SU-DHL-6 (cell line): ENCODE measurements at regions not wholly inside any gene's neighbourhood (a gene's known extent, or its start where the extent isn't known, plus 50 kb on each side); places are given as distances from the start of the nearest gene placed in this dataset.

Experiments used
- EZH2phosphoT487 ChIP-seq: fragments of 200-600 bp; sonication (generic), shearing (Covaris generic); conservative IDR thresholded peaks from 2 replicates; pipeline ENCODE4 v1.6.1; 2018; ENCODE audit warnings: mild to moderate bottlenecking, antibody characterized with exemption, low read length, moderate library complexity, mixed read lengths
- TF ChIP-seq, protein P1 (sequence below): fragments of 200-600 bp; sonication (generic); IDR thresholded peaks from one replicate; pipeline ENCODE4 v1.5.1; 2017; ENCODE audit warnings: antibody characterized with exemption, mild to moderate bottlenecking, low read length, moderate library complexity; ENCODE audit not compliant: insufficient read depth, poor library complexity, severe bottlenecking

DNA sequence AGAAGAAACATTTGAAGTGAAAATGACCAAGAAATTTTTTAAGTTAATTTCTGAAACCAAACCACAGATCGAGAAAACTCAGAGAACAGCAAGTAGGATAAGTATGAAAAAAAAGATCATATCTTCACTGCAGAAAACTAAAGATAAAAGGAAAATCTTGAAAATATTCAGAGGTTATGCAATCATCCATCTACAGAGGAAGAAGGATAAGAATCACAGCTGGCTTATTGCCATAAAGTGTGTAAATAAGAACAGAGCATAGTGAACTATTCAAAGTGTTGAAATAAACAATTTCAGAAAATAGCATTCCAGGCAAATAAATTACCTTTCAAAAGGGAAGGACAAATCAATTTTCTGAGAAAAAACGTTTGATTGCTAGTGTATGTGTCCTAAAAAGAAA is 1191.7 kb upstream of the CDH6 start:
- TF ChIP-seq, protein P1, sequence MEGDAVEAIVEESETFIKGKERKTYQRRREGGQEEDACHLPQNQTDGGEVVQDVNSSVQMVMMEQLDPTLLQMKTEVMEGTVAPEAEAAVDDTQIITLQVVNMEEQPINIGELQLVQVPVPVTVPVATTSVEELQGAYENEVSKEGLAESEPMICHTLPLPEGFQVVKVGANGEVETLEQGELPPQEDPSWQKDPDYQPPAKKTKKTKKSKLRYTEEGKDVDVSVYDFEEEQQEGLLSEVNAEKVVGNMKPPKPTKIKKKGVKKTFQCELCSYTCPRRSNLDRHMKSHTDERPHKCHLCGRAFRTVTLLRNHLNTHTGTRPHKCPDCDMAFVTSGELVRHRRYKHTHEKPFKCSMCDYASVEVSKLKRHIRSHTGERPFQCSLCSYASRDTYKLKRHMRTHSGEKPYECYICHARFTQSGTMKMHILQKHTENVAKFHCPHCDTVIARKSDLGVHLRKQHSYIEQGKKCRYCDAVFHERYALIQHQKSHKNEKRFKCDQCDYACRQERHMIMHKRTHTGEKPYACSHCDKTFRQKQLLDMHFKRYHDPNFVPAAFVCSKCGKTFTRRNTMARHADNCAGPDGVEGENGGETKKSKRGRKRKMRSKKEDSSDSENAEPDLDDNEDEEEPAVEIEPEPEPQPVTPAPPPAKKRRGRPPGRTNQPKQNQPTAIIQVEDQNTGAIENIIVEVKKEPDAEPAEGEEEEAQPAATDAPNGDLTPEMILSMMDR = no peak
- no peak for TF ChIP-seq EZH2phosphoT487
